ENCODE measurements at regions not wholly inside any gene's neighbourhood (a gene's known extent, or its start where the extent isn't known, plus 50 kb on each side); places are given as distances from the start of the nearest gene placed in this dataset.

- TF ChIP-seq, protein P1, sequence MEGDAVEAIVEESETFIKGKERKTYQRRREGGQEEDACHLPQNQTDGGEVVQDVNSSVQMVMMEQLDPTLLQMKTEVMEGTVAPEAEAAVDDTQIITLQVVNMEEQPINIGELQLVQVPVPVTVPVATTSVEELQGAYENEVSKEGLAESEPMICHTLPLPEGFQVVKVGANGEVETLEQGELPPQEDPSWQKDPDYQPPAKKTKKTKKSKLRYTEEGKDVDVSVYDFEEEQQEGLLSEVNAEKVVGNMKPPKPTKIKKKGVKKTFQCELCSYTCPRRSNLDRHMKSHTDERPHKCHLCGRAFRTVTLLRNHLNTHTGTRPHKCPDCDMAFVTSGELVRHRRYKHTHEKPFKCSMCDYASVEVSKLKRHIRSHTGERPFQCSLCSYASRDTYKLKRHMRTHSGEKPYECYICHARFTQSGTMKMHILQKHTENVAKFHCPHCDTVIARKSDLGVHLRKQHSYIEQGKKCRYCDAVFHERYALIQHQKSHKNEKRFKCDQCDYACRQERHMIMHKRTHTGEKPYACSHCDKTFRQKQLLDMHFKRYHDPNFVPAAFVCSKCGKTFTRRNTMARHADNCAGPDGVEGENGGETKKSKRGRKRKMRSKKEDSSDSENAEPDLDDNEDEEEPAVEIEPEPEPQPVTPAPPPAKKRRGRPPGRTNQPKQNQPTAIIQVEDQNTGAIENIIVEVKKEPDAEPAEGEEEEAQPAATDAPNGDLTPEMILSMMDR (conservative IDR thresholded peaks at IDR 0.05 in 1 of 2, IDR thresholded peaks at IDR 0.05 in 1 of 2; ENCODE audit: low read depth in 1 of 2, low read length in 2 of 2), result no peak
- no peak for TF ChIP-seq EZH2 (IDR thresholded peaks at IDR 0.05; ENCODE audit: low read length, missing control alignments)
Measured at GRCh38 chr9:1532171-1532570, 482.0 kb downstream of the DMRT2 start.

All from fibroblast of lung (primary cell).